Tibial artery (tissue), 4 donors: ENCODE measurements at regions not wholly inside any gene's neighbourhood (a gene's known extent, or its start where the extent isn't known, plus 50 kb on each side); places are given as distances from the start of the nearest gene placed in this dataset.

Source experiments
- DNase-seq, 2 donors: peaks; one replicate each; pipeline ENCODE4 v3.0.0-alpha.2; 2019
- H3K27ac ChIP-seq, 2 donors: fragments of 200-600 bp; sonication (generic) in 1 of 2; 1 replicate in 1 of 2; 2 replicates in 1 of 2; pipeline ENCODE4 v1.5.1; 2018 to 2019; ENCODE audit warnings: mild to moderate bottlenecking in 1 of 2
- H3K27me3 ChIP-seq, 2 donors: fragments of 200-600 bp; sonication (generic) in 1 of 2; one replicate each; pipeline versions ENCODE4 v1.5.1 to v1.6.0; 2016 to 2019
- H3K36me3 ChIP-seq, 3 donors: fragments of 200-600 bp; sonication (generic) in 2 of 3; one replicate each; pipeline ENCODE4 v1.5.1; 2016 to 2019; ENCODE audit warnings: mild to moderate bottlenecking in 2 of 3
- H3K4me1 ChIP-seq, 4 donors: fragments of 200-600 bp; sonication (generic) in 2 of 4; 1 replicate in 3 of 4; 2 replicates in 1 of 4; pipeline ENCODE4 v1.5.1; 2016 to 2019
- H3K4me3 ChIP-seq, 2 donors: fragments of 200-600 bp; sonication (generic) in 1 of 2; 1 replicate in 1 of 2; 2 replicates in 1 of 2; pipeline ENCODE4 v1.5.1; 2018 to 2019; ENCODE audit warnings: mild to moderate bottlenecking in 2 of 2
- H3K9me3 ChIP-seq, 3 donors: fragments of 200-600 bp; sonication (generic) in 1 of 3; one replicate each; pipeline ENCODE4 v1.5.1; 2016 to 2019
- CTCF ChIP-seq, 2 experiments: fragments of 200-600 bp in 1 of 2; fragments of 450-650 bp in 1 of 2; IDR thresholded peaks; one replicate each; pipeline ENCODE4 v1.5.1; 2017 to 2019; ENCODE audit warnings: antibody characterized with exemption in 2 of 2, mild to moderate bottlenecking in 1 of 2, moderate library complexity in 1 of 2
- intact Hi-C: fragments of 100-400 bp; cut with DNase I; formaldehyde crosslinking; loops from one replicate; pipeline ENCODE4 v1.15.0; 2023; ENCODE audit warnings: low total_unique reads

- no peak overlapping the region for H3K27ac ChIP-seq
- H3K36me3 ChIP-seq: no peaks in the 10 kb centered on the region
- no peak for DNase-seq
- H3K4me3 ChIP-seq: no peak overlapping the region
- intact Hi-C loops: no loop called here
- no peaks in the 10 kb centered on the region for H3K9me3 ChIP-seq
- no peaks in the 10 kb centered on the region for H3K4me1 ChIP-seq
- TF ChIP-seq CTCF (IDR thresholded peaks at IDR 0.05): no peak
- no peaks in the 10 kb centered on the region for H3K27me3 ChIP-seq
Observed at GRCh38 chr10:120689777-120690529, 161.2 kb upstream of the WDR11 start.

- DNase-seq: no peak
- H3K4me1 ChIP-seq: no peaks in the 10 kb centered on the region
- H3K36me3 ChIP-seq: no peaks in the 10 kb centered on the region
- no peaks in the 10 kb centered on the region for H3K27me3 ChIP-seq
- no peaks in the 10 kb centered on the region for H3K9me3 ChIP-seq
- H3K4me3 ChIP-seq: no peak overlapping the region
- no peak for TF ChIP-seq CTCF (IDR thresholded peaks at IDR 0.05)
- H3K27ac ChIP-seq: no peak overlapping the region
- intact Hi-C loops: no loop called here
Observed at GRCh38 chr10:120691625-120692024, 159.5 kb upstream of the WDR11 start.

- Histone ChIP-seq H3K4me3 (no peak overlapping the region), H3K27ac (no peak overlapping the region), H3K9me3 (peaks cover 0 to 7% (median 5%) of the 10 kb centered on the region in 3 donors), H3K4me1 (no peaks in the 10 kb centered on the region), H3K36me3 (no peaks in the 10 kb centered on the region), H3K27me3 (no peaks in the 10 kb centered on the region)
- no peak for DNase-seq
- TF ChIP-seq CTCF (IDR thresholded peaks at IDR 0.05): no peak
- intact Hi-C loops: no loop called here
Observed at GRCh38 chr10:120700426-120700825, 150.7 kb upstream of the WDR11 start.

- no peak for TF ChIP-seq CTCF (IDR thresholded peaks at IDR 0.05)
- Histone ChIP-seq H3K4me1 (no peaks in the 10 kb centered on the region), H3K27me3 (no peaks in the 10 kb centered on the region), H3K4me3 (no peak overlapping the region), H3K9me3 (peaks cover 0 to 7% (median 5%) of the 10 kb centered on the region in 3 donors), H3K27ac (no peak overlapping the region), H3K36me3 (no peaks in the 10 kb centered on the region)
- DNase-seq: no peak
- intact Hi-C loops: no loop called here
Observed at GRCh38 chr10:120701381-120701780, 149.8 kb upstream of the WDR11 start.

- Histone ChIP-seq H3K27ac (no peak overlapping the region), H3K36me3 (no peaks in the 10 kb centered on the region), H3K27me3 (no peaks in the 10 kb centered on the region), H3K9me3 (peaks cover 0 to 7% (median 5%) of the 10 kb centered on the region in 3 donors), H3K4me3 (no peak overlapping the region), H3K4me1 (no peaks in the 10 kb centered on the region)
- TF ChIP-seq CTCF (IDR thresholded peaks at IDR 0.05): no peak
- intact Hi-C loops: no loop called here
- DNase-seq: no peak
Observed at GRCh38 chr10:120702032-120702431, 149.1 kb upstream of the WDR11 start.
